SK-N-MC (cell line): ENCODE measurements at regions not wholly inside any gene's neighbourhood (a gene's known extent, or its start where the extent isn't known, plus 50 kb on each side); places are given as distances from the start of the nearest gene placed in this dataset.

Experiments used
- EZH2 ChIP-seq: fragments of 200-600 bp; sonication (generic); IDR thresholded peaks from one replicate; pipeline ENCODE4 v1.6.1; 2017; ENCODE audit warnings: antibody characterized with exemption
- FOXP2 ChIP-seq: optimal IDR thresholded peaks from 2 replicates; pipeline ENCODE3; 2011; ENCODE audit warnings: mild to moderate bottlenecking, moderate library complexity; ENCODE audit not compliant: insufficient read depth; ENCODE audit errors: extremely low read length, control extremely low read depth
- POLR2AphosphoS5 ChIP-seq: IDR thresholded peaks from 2 replicates; pipeline ENCODE4 v1.6.1; 2012; ENCODE audit warnings: mild to moderate bottlenecking, low read depth, low read length, borderline replicate concordance

- TF ChIP-seq EZH2 (no peak), POLR2AphosphoS5 (no peak), FOXP2 (no peak)
These were observed 80.6 kb upstream of the GSC start for GRCh38 chr14:94850309-94851211.
